ENCODE measurements at regions not wholly inside any gene's neighbourhood (a gene's known extent, or its start where the extent isn't known, plus 50 kb on each side); places are given as distances from the start of the nearest gene placed in this dataset.

- H3K9me3 ChIP-seq (ENCODE audit: low read depth): no peaks in the 10 kb centered on the region
- H2AFZ ChIP-seq: no peak overlapping the region
- no peak for TF ChIP-seq EZH2phosphoT487 (IDR thresholded peaks at IDR 0.05; ENCODE audit: low read depth, severe bottlenecking, unreplicated experiment)
- no peak for TF ChIP-seq EZH2 (IDR thresholded peaks at IDR 0.05; ENCODE audit: borderline replicate concordance)
- TF ChIP-seq, protein P1, sequence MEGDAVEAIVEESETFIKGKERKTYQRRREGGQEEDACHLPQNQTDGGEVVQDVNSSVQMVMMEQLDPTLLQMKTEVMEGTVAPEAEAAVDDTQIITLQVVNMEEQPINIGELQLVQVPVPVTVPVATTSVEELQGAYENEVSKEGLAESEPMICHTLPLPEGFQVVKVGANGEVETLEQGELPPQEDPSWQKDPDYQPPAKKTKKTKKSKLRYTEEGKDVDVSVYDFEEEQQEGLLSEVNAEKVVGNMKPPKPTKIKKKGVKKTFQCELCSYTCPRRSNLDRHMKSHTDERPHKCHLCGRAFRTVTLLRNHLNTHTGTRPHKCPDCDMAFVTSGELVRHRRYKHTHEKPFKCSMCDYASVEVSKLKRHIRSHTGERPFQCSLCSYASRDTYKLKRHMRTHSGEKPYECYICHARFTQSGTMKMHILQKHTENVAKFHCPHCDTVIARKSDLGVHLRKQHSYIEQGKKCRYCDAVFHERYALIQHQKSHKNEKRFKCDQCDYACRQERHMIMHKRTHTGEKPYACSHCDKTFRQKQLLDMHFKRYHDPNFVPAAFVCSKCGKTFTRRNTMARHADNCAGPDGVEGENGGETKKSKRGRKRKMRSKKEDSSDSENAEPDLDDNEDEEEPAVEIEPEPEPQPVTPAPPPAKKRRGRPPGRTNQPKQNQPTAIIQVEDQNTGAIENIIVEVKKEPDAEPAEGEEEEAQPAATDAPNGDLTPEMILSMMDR (IDR thresholded peaks at IDR 0.05; ENCODE audit: poor library complexity): no peak
- H3K9me2 ChIP-seq (replicated peaks; ENCODE audit: insufficient read depth): no peaks in the 10 kb centered on the region
- H3K4me2 ChIP-seq: no peak overlapping the region
- H3K27me3 ChIP-seq: no peaks in the 10 kb centered on the region
- no peaks in the 10 kb centered on the region for H3K36me3 ChIP-seq (replicated peaks; ENCODE audit: insufficient read depth, low read depth)
- H3K4me3 ChIP-seq: no peak overlapping the region
- DNase-seq (ENCODE audit: low spot score): no peak
- no peaks in the 10 kb centered on the region for H3K79me2 ChIP-seq
- no peaks in the 10 kb centered on the region for H3K4me1 ChIP-seq (ENCODE audit: insufficient read depth)
- 93% methylated on average over 30 of the region's 30 CpGs for WGBS (ENCODE audit: low lambda C conversion rate, missing lambda C conversion rate)
- H3K27ac ChIP-seq: no peak overlapping the region
- no peaks in the 10 kb centered on the region for H4K20me1 ChIP-seq (ENCODE audit: insufficient read depth, poor library complexity, severe bottlenecking)
Measured at GRCh38 chr12:74292351-74293194, 245.1 kb upstream of the ATXN7L3B start.

DNA sequence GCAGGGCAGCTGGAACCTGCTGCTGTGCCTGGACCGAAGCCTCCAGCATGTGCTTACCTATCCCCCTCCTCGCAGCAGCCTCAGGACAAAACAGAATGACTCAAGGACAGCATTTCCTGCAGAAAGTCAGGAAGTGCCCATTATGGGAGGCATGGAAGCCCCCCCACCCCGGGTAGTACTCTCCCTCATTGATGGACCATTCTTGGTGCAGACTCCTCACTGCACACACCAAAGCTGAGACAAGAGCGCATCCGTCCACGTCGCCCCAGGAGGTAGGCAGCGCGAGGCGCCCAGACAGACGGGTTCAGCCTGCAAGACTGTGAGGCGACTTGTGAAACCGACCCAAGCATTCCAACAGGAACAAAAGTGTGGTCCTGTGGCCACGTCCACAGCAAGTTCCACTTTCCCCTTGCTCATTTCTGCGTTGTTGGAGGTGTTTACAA lies 243.9 kb upstream of the ATXN7L3B start:
- TF ChIP-seq EZH2phosphoT487 (IDR thresholded peaks at IDR 0.05; ENCODE audit: low read depth, severe bottlenecking, unreplicated experiment): no peak
- no peak for TF ChIP-seq EZH2 (IDR thresholded peaks at IDR 0.05; ENCODE audit: borderline replicate concordance)
- Histone ChIP-seq H3K9me3 (ENCODE audit: low read depth) (no peaks in the 10 kb centered on the region), H3K79me2 (no peaks in the 10 kb centered on the region), H3K4me1 (ENCODE audit: insufficient read depth) (no peaks in the 10 kb centered on the region), H3K27ac (no peak overlapping the region), H4K20me1 (ENCODE audit: insufficient read depth, poor library complexity, severe bottlenecking) (no peaks in the 10 kb centered on the region), H3K36me3 (replicated peaks; ENCODE audit: insufficient read depth, low read depth) (no peaks in the 10 kb centered on the region), H2AFZ (no peak overlapping the region), H3K4me3 (no peak overlapping the region), H3K9me2 (replicated peaks; ENCODE audit: insufficient read depth) (no peaks in the 10 kb centered on the region), H3K27me3 (no peaks in the 10 kb centered on the region), H3K4me2 (no peak overlapping the region)
- 89% methylated on average over 15 of the region's 15 CpGs for WGBS (ENCODE audit: low lambda C conversion rate, missing lambda C conversion rate)
- DNase-seq (ENCODE audit: low spot score): no peak

GRCh38 chr12:74317078-74317601 lies 220.5 kb upstream of the ATXN7L3B start:
- DNase-seq (ENCODE audit: low spot score): peak; percentile 71
- no peaks in the 10 kb centered on the region for H3K27me3 ChIP-seq
- H4K20me1 ChIP-seq (ENCODE audit: insufficient read depth, poor library complexity, severe bottlenecking): no peaks in the 10 kb centered on the region
- H3K4me2 ChIP-seq: no peak overlapping the region
- no peak for TF ChIP-seq EZH2 (IDR thresholded peaks at IDR 0.05; ENCODE audit: borderline replicate concordance)
- TF ChIP-seq, protein P1 (IDR thresholded peaks at IDR 0.05; ENCODE audit: poor library complexity): peak; percentile 70
- H3K4me1 ChIP-seq (ENCODE audit: insufficient read depth): peaks cover 7% of the 10 kb centered on the region
- H3K27ac ChIP-seq: no peak overlapping the region
- no peaks in the 10 kb centered on the region for H3K9me3 ChIP-seq (ENCODE audit: low read depth)
- WGBS (ENCODE audit: low lambda C conversion rate, missing lambda C conversion rate): 20% methylated on average over 2 of the region's 2 CpGs
- no peaks in the 10 kb centered on the region for H3K9me2 ChIP-seq (replicated peaks; ENCODE audit: insufficient read depth)
- no peak overlapping the region for H2AFZ ChIP-seq
- H3K79me2 ChIP-seq: no peaks in the 10 kb centered on the region
- H3K4me3 ChIP-seq: no peak overlapping the region
- no peaks in the 10 kb centered on the region for H3K36me3 ChIP-seq (replicated peaks; ENCODE audit: insufficient read depth, low read depth)

GRCh38 chr12:74317741-74318140 lies 219.9 kb upstream of the ATXN7L3B start:
- 48% methylated on average over 1 of the region's 1 CpG for WGBS (ENCODE audit: low lambda C conversion rate, missing lambda C conversion rate)
- Histone ChIP-seq H3K27ac (no peak overlapping the region), H3K9me3 (ENCODE audit: low read depth) (no peaks in the 10 kb centered on the region), H3K27me3 (no peaks in the 10 kb centered on the region), H3K4me1 (ENCODE audit: insufficient read depth) (peaks cover 7% of the 10 kb centered on the region), H2AFZ (no peak overlapping the region), H3K79me2 (no peaks in the 10 kb centered on the region), H3K36me3 (replicated peaks; ENCODE audit: insufficient read depth, low read depth) (no peaks in the 10 kb centered on the region), H3K4me2 (no peak overlapping the region), H3K4me3 (no peak overlapping the region), H3K9me2 (replicated peaks; ENCODE audit: insufficient read depth) (no peaks in the 10 kb centered on the region), H4K20me1 (ENCODE audit: insufficient read depth, poor library complexity, severe bottlenecking) (no peaks in the 10 kb centered on the region)
- DNase-seq (ENCODE audit: low spot score): no peak
- TF ChIP-seq, protein P1 (IDR thresholded peaks at IDR 0.05; ENCODE audit: poor library complexity): no peak
- TF ChIP-seq EZH2phosphoT487 (IDR thresholded peaks at IDR 0.05; ENCODE audit: low read depth, severe bottlenecking, unreplicated experiment): no peak
- no peak for TF ChIP-seq EZH2 (IDR thresholded peaks at IDR 0.05; ENCODE audit: borderline replicate concordance)

Data from hepatocyte (in vitro differentiated cells).